Transverse colon (tissue), 4 donors: ENCODE measurements at regions not wholly inside any gene's neighbourhood (a gene's known extent, or its start where the extent isn't known, plus 50 kb on each side); places are given as distances from the start of the nearest gene placed in this dataset.

Source experiments
- DNase-seq: peaks from one replicate; pipeline ENCODE4 v3.0.0-alpha.2; 2019
- H3K27ac ChIP-seq, 4 donors: fragments of 200-600 bp; sonication (generic); 2 replicates each; pipeline ENCODE4 v1.5.1; 2016 to 2018; ENCODE audit warnings: inconsistent platforms in 4 of 4
- H3K27me3 ChIP-seq: fragments of 200-600 bp; sonication (generic); 2 replicates; pipeline ENCODE4 v1.5.1; 2017; ENCODE audit warnings: inconsistent platforms
- H3K36me3 ChIP-seq, 4 donors: fragments of 200-600 bp; sonication (generic); 2 replicates each; pipeline ENCODE4 v1.5.1; 2017 to 2019; ENCODE audit warnings: inconsistent platforms in 4 of 4
- H3K4me1 ChIP-seq, 4 donors: fragments of 200-600 bp; sonication (generic); 2 replicates each; pipeline ENCODE4 v1.5.1; 2017 to 2020; ENCODE audit warnings: inconsistent platforms in 4 of 4
- H3K4me3 ChIP-seq, 4 donors: fragments of 200-600 bp; sonication (generic); 1 replicate in 1 of 4; 2 replicates in 3 of 4; pipeline versions ENCODE4 v1.5.1 to v1.6.1; 2017 to 2019; ENCODE audit warnings: inconsistent platforms in 4 of 4
- H3K9me3 ChIP-seq, 2 donors: fragments of 200-600 bp; sonication (generic); 2 replicates each; pipeline ENCODE4 v1.5.1; 2017 to 2019; ENCODE audit warnings: inconsistent platforms in 2 of 2
- EP300 ChIP-seq: sonication (generic); formaldehyde crosslinking; IDR thresholded peaks from one replicate; pipeline ENCODE4 v1.6.1; 2017; ENCODE audit warnings: antibody characterized with exemption, low read depth
- POLR2A ChIP-seq: fragments of 450-650 bp; IDR thresholded peaks from one replicate; pipeline ENCODE4 v1.6.1; 2016; ENCODE audit warnings: antibody characterized with exemption, mild to moderate bottlenecking, moderate library complexity
- POLR2AphosphoS5 ChIP-seq, 3 donors: sonication (generic); formaldehyde crosslinking; IDR thresholded peaks; one replicate each; pipeline ENCODE4 v1.6.1; 2016; ENCODE audit warnings: antibody characterized with exemption in 3 of 3
- WGBS, 2 donors: methylation state at CpG; one replicate each; pipeline ENCODE4 v1.1.5; 2018; ENCODE audit warnings: low coverage in 1 of 2; 5-methylcytosine and 5-hydroxymethylcytosine counted together
- in situ Hi-C, 4 donors: fragments of 200-750 bp; cut with MboI; loops; one replicate each; pipeline versions ENCODE4 v1.15.0 to v1.15.1; 2017; ENCODE audit warnings: low sequenced_read_pairs in 3 of 4, low pct_ligation_motif_present in 1 of 4, low pct_unique_long_range_greater_than_20kb in 1 of 4
- intact Hi-C: fragments of 100-400 bp; cut with DNase I; formaldehyde crosslinking; loops from one replicate; pipeline ENCODE4 v1.15.1; 2023; ENCODE audit warnings: low total_unique reads
- TF ChIP-seq, protein P1 (sequence below), 5 experiments: fragments of 200-600 bp in 3 of 5; fragments of 450-650 bp in 2 of 5; sonication (generic) in 3 of 5; IDR thresholded peaks; 1 replicate in 2 of 5; 2 replicates in 3 of 5; pipeline ENCODE4 v1.5.1; 2016 to 2017; ENCODE audit warnings: antibody characterized with exemption in 5 of 5, inconsistent platforms in 3 of 5, mild to moderate bottlenecking in 2 of 5, moderate library complexity in 1 of 5

- no peaks in the 10 kb centered on the region for H3K36me3 ChIP-seq
- H3K9me3 ChIP-seq: no peaks in the 10 kb centered on the region
- H3K27ac ChIP-seq: no peak overlapping the region
- TF ChIP-seq, protein P1, sequence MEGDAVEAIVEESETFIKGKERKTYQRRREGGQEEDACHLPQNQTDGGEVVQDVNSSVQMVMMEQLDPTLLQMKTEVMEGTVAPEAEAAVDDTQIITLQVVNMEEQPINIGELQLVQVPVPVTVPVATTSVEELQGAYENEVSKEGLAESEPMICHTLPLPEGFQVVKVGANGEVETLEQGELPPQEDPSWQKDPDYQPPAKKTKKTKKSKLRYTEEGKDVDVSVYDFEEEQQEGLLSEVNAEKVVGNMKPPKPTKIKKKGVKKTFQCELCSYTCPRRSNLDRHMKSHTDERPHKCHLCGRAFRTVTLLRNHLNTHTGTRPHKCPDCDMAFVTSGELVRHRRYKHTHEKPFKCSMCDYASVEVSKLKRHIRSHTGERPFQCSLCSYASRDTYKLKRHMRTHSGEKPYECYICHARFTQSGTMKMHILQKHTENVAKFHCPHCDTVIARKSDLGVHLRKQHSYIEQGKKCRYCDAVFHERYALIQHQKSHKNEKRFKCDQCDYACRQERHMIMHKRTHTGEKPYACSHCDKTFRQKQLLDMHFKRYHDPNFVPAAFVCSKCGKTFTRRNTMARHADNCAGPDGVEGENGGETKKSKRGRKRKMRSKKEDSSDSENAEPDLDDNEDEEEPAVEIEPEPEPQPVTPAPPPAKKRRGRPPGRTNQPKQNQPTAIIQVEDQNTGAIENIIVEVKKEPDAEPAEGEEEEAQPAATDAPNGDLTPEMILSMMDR (IDR thresholded peaks at IDR 0.05): no peak
- no peak for TF ChIP-seq POLR2A
- no peak for TF ChIP-seq POLR2AphosphoS5 (IDR thresholded peaks at IDR 0.05)
- TF ChIP-seq EP300: no peak
- H3K4me3 ChIP-seq: no peak overlapping the region
- intact Hi-C loops (no loop called here), in situ Hi-C loops (loop anchor here (10.0 to 25.0 kb wide), 2 partner anchors 379 to 381 kb away; no protein-coding TSS in a partner anchor)
- H3K27me3 ChIP-seq: no peaks in the 10 kb centered on the region
- DNase-seq: no peak
- peaks cover 0 to 10% (median 5%) of the 10 kb centered on the region in 4 donors for H3K4me1 ChIP-seq
- WGBS, 2 donors: 80 to 90% methylated on average over 2 of the region's 2 CpGs
Measured at GRCh38 chr1:198083549-198083948, 73.2 kb upstream of the NEK7 start.

- Histone ChIP-seq H3K27me3 (no peaks in the 10 kb centered on the region), H3K27ac (no peak overlapping the region), H3K4me1 (peaks cover 0 to 7% (median 3%) of the 10 kb centered on the region in 4 donors), H3K4me3 (no peak overlapping the region), H3K9me3 (no peaks in the 10 kb centered on the region), H3K36me3 (no peaks in the 10 kb centered on the region)
- in situ Hi-C loops (loop anchor here (10.0 to 25.0 kb wide), 2 partner anchors 378 to 380 kb away; no protein-coding TSS in a partner anchor), intact Hi-C loops (no loop called here)
- 85 to 100% methylated on average over 4 to 5 of the region's 5 CpGs for WGBS, 2 donors
- TF ChIP-seq EP300 (no peak), POLR2AphosphoS5 (IDR thresholded peaks at IDR 0.05) (no peak), POLR2A (no peak)
- TF ChIP-seq, protein P1 (IDR thresholded peaks at IDR 0.05): no peak
- DNase-seq: no peak
Measured at GRCh38 chr1:198084241-198084908, 72.4 kb upstream of the NEK7 start.

DNA sequence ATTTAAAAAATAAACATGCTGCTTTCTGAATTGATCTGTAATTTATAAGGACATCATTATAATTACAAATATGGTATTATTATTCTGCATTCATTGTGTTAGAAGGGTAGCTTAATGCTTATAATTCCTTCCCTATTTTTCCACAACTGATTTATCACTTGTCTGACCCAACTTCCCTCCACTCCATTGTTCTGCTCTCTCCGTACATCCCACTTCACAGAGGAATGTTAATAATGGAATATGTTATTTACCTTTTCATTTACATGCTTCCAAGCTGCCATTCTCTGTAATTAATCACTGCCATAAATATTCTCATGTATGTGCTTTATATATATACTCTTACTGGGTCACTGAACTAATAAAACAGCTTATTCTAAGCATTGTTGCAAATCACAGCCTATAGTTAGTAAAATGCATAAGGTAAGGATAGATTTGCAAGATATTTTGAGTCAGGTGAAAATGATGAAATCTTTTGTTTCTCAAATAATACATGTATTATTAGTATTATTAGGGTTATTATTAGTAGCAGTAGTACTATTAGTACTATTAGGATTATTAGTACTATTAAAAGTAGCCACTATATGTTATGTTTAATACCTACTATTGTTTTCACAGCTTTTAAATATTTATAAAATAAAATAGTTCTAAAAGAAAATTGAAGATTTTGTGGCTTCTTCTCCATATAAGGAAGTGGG is 70.6 kb upstream of the NEK7 start:
- DNase-seq: no peak

DNA sequence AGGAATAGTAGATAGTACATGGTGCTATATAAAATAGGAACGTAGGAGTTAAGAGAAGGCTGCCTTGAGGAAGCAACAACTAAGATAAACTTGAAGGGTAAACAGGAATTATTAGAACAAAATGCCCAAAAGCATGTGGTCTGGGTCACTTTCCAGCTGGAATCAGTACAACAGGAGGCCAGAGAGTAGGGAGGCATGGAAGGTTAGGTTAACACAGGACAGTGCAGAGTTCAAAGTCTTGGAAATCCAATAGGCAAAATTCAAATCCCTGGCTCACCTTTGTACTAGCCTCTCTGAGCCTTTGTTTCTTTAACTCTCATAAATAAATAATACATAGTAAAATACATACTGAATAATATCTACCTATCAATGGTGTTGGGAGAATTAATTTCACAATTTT is 69.0 kb upstream of the NEK7 start:
- Histone ChIP-seq H3K27ac (no peak overlapping the region), H3K4me3 (no peak overlapping the region), H3K36me3 (no peaks in the 10 kb centered on the region), H3K4me1 (no peaks in the 10 kb centered on the region), H3K9me3 (no peaks in the 10 kb centered on the region), H3K27me3 (no peaks in the 10 kb centered on the region)
- TF ChIP-seq POLR2AphosphoS5 (IDR thresholded peaks at IDR 0.05) (no peak), EP300 (no peak), POLR2A (no peak)
- TF ChIP-seq, protein P1 (IDR thresholded peaks at IDR 0.05): no peak
- 25 to 40% methylated on average over 1 of the region's 1 CpG for WGBS, 2 donors
- intact Hi-C loops (no loop called here), in situ Hi-C loops (loop anchor here (10.0 to 25.0 kb wide), 2 partner anchors 374 to 377 kb away; no protein-coding TSS in a partner anchor)
- no peak for DNase-seq

More for the DNA sequence above, 70.6 kb upstream of the NEK7 start:
- Histone ChIP-seq H3K27ac (no peak overlapping the region), H3K4me3 (no peak overlapping the region), H3K36me3 (no peaks in the 10 kb centered on the region), H3K4me1 (no peaks in the 10 kb centered on the region), H3K27me3 (no peaks in the 10 kb centered on the region), H3K9me3 (no peaks in the 10 kb centered on the region)
- TF ChIP-seq POLR2A: no peak
- TF ChIP-seq POLR2AphosphoS5 (IDR thresholded peaks at IDR 0.05): no peak
- TF ChIP-seq EP300: no peak
- TF ChIP-seq, protein P1 (IDR thresholded peaks at IDR 0.05): no peak
- 60 to 71% methylated on average over 1 of the region's 1 CpG for WGBS, 2 donors
- intact Hi-C loops (no loop called here), in situ Hi-C loops (loop anchor here (10.0 to 25.0 kb wide), 2 partner anchors 376 to 379 kb away; no protein-coding TSS in a partner anchor)
